HEK293 (cell line): ENCODE measurements at regions not wholly inside any gene's neighbourhood (a gene's known extent, or its start where the extent isn't known, plus 50 kb on each side); places are given as distances from the start of the nearest gene placed in this dataset.

ENCODE experiments used
- CTCF ChIA-PET: fragments of 350-600 bp; formaldehyde crosslinking; extraction: SDS; loops from one replicate; lab custom pipeline; 2021; ENCODE audit warnings: antibody characterized with exemption; lab: Yijun Ruan, JAX
- POLR2A ChIA-PET: fragments of 300-600 bp; formaldehyde crosslinking; extraction: SDS; loops from one replicate; lab custom pipeline; 2020; ENCODE audit warnings: antibody characterized with exemption, inconsistent platforms; lab: Yijun Ruan, JAX
- H3K27ac ChIP-seq: fragments of 200-500 bp; sonication (Bioruptor generic); 2 replicates; pipeline ENCODE4 v1.5.1; 2014; ENCODE audit warnings: low read depth, low read length, control low read depth, inconsistent platforms; ENCODE audit errors: extremely low read depth
- H3K36me3 ChIP-seq, 2 experiments: fragments of 200-500 bp in 1 of 2; sonication (Bioruptor generic) in 1 of 2; 1 replicate in 1 of 2; 2 replicates in 1 of 2; pipeline ENCODE4 v1.5.1; 2014 to 2017; ENCODE audit warnings: inconsistent platforms in 2 of 2, low read length in 2 of 2; ENCODE audit not compliant: control insufficient read depth in 2 of 2, insufficient read depth in 1 of 2
- H3K4me1 ChIP-seq: fragments of 200-500 bp; sonication (Bioruptor generic); 2 replicates; pipeline ENCODE4 v1.5.1; 2014; ENCODE audit warnings: mild to moderate bottlenecking, low read length, inconsistent platforms; ENCODE audit not compliant: control insufficient read depth, insufficient read depth
- H3K4me3 ChIP-seq: 2 replicates; pipeline ENCODE4 v1.5.1; 2011; ENCODE audit warnings: low read depth, mild to moderate bottlenecking, control low read depth, low read length, moderate library complexity
- H3K9me3 ChIP-seq: fragments of 200-500 bp; sonication (Bioruptor generic); 2 replicates; pipeline ENCODE4 v1.5.1; 2014; ENCODE audit warnings: low read depth, low read length, inconsistent platforms; ENCODE audit not compliant: control insufficient read depth, insufficient read depth
- BCL11A ChIP-seq: fragments of 450-650 bp; formaldehyde crosslinking; IDR thresholded peaks from 2 replicates; pipeline ENCODE4 v1.5.1; 2016; ENCODE audit warnings: low read depth, missing biosample characterization, missing genetic modification characterization
- GFI1B ChIP-seq: fragments of 450-650 bp; formaldehyde crosslinking; IDR thresholded peaks from 2 replicates; pipeline ENCODE4 v1.5.1; 2016; ENCODE audit warnings: missing biosample characterization, missing genetic modification characterization
- GLIS2 ChIP-seq: fragments of 450-650 bp; formaldehyde crosslinking; IDR thresholded peaks from 2 replicates; pipeline ENCODE4 v1.5.1; 2016; ENCODE audit warnings: missing biosample characterization, missing genetic modification characterization
- KLF16 ChIP-seq: fragments of 450-650 bp; formaldehyde crosslinking; IDR thresholded peaks from 2 replicates; pipeline ENCODE4 v1.5.1; 2017; ENCODE audit warnings: missing biosample characterization, missing genetic modification characterization
- TCF7L2 ChIP-seq: IDR thresholded peaks from 2 replicates; pipeline ENCODE4 v1.6.1; 2011; ENCODE audit warnings: low read depth, mild to moderate bottlenecking, inconsistent platforms, low read length, moderate library complexity, borderline replicate concordance
- ZNF140 ChIP-seq: fragments of 450-650 bp; formaldehyde crosslinking; IDR thresholded peaks from 2 replicates; pipeline ENCODE4 v1.5.1; 2016; ENCODE audit warnings: missing biosample characterization, missing genetic modification characterization
- ZNF146 ChIP-seq: fragments of 450-650 bp; formaldehyde crosslinking; IDR thresholded peaks from 2 replicates; pipeline ENCODE4 v1.5.1; 2016; ENCODE audit warnings: missing biosample characterization, missing genetic modification characterization
- ZNF157 ChIP-seq: fragments of 450-650 bp; formaldehyde crosslinking; IDR thresholded peaks from 2 replicates; pipeline ENCODE4 v1.5.1; 2016; ENCODE audit warnings: missing biosample characterization, missing genetic modification characterization
- ZNF175 ChIP-seq: fragments of 450-650 bp; formaldehyde crosslinking; IDR thresholded peaks from 2 replicates; pipeline ENCODE4 v1.5.1; 2016; ENCODE audit warnings: missing biosample characterization, missing genetic modification characterization
- ZNF202 ChIP-seq: fragments of 450-650 bp; formaldehyde crosslinking; IDR thresholded peaks from 2 replicates; pipeline ENCODE4 v1.5.1; 2016; ENCODE audit warnings: missing biosample characterization, missing genetic modification characterization, borderline replicate concordance
- ZNF223 ChIP-seq: fragments of 450-650 bp; formaldehyde crosslinking; IDR thresholded peaks from 2 replicates; pipeline ENCODE4 v1.5.1; 2016; ENCODE audit warnings: missing biosample characterization, missing genetic modification characterization
- ZNF24 ChIP-seq: fragments of 450-650 bp; formaldehyde crosslinking; IDR thresholded peaks from 2 replicates; pipeline ENCODE4 v1.5.1; 2016; ENCODE audit warnings: missing biosample characterization, missing genetic modification characterization
- ZNF302 ChIP-seq: fragments of 450-650 bp; formaldehyde crosslinking; IDR thresholded peaks from 2 replicates; pipeline ENCODE4 v1.5.1; 2016; ENCODE audit warnings: missing biosample characterization, missing genetic modification characterization, low read depth
- ZNF324 ChIP-seq: fragments of 450-650 bp; formaldehyde crosslinking; IDR thresholded peaks from 2 replicates; pipeline ENCODE4 v1.5.1; 2016; ENCODE audit warnings: missing biosample characterization, missing genetic modification characterization
- ZNF426 ChIP-seq: fragments of 450-650 bp; formaldehyde crosslinking; IDR thresholded peaks from 2 replicates; pipeline ENCODE4 v1.5.1; 2017; ENCODE audit warnings: missing biosample characterization, missing genetic modification characterization, mild to moderate bottlenecking, inconsistent platforms, moderate library complexity
- ZNF544 ChIP-seq: fragments of 450-650 bp; formaldehyde crosslinking; IDR thresholded peaks from 2 replicates; pipeline ENCODE4 v1.5.0; 2017; ENCODE audit warnings: missing biosample characterization, missing genetic modification characterization
- ZNF561 ChIP-seq: fragments of 450-650 bp; IDR thresholded peaks from 2 replicates; pipeline ENCODE4 v1.5.1; 2018; ENCODE audit warnings: missing biosample characterization, missing genetic modification characterization, borderline replicate concordance
- ZNF624 ChIP-seq: fragments of 450-650 bp; formaldehyde crosslinking; IDR thresholded peaks from 2 replicates; pipeline ENCODE4 v1.5.1; 2017; ENCODE audit warnings: missing biosample characterization, missing genetic modification characterization
- ZNF677 ChIP-seq: fragments of 450-650 bp; IDR thresholded peaks from 2 replicates; pipeline ENCODE4 v1.5.0; 2018; ENCODE audit warnings: missing biosample characterization, mild to moderate bottlenecking, missing genetic modification characterization, moderate library complexity
- ZNF830 ChIP-seq: fragments of 450-650 bp; IDR thresholded peaks from 2 replicates; pipeline ENCODE4 v1.5.0; 2018; ENCODE audit warnings: missing biosample characterization, missing genetic modification characterization, low read depth, mild to moderate bottlenecking, moderate library complexity
- ZNF843 ChIP-seq: fragments of 450-650 bp; formaldehyde crosslinking; IDR thresholded peaks from 2 replicates; pipeline ENCODE4 v1.5.1; 2016; ENCODE audit warnings: missing biosample characterization, missing genetic modification characterization
- TF ChIP-seq, protein P1 (sequence below): fragments of 450-650 bp; formaldehyde crosslinking; IDR thresholded peaks from 2 replicates; pipeline ENCODE4 v1.5.1; 2016; ENCODE audit warnings: missing biosample characterization, missing genetic modification characterization, borderline replicate concordance
- TF ChIP-seq, protein P2 (sequence below): fragments of 450-650 bp; formaldehyde crosslinking; IDR thresholded peaks from 2 replicates; pipeline ENCODE4 v1.5.1; 2016; ENCODE audit warnings: missing biosample characterization, missing genetic modification characterization
- TF ChIP-seq, protein P3 (sequence below): fragments of 450-650 bp; formaldehyde crosslinking; IDR thresholded peaks from 2 replicates; pipeline ENCODE4 v1.5.1; 2016; ENCODE audit warnings: missing biosample characterization, missing genetic modification characterization
- TF ChIP-seq, protein P4 (sequence below): fragments of 450-650 bp; formaldehyde crosslinking; IDR thresholded peaks from 2 replicates; pipeline ENCODE4 v1.5.1; 2017; ENCODE audit warnings: missing biosample characterization, mild to moderate bottlenecking, missing genetic modification characterization, moderate library complexity
- TF ChIP-seq, protein P5 (sequence below): fragments of 450-650 bp; formaldehyde crosslinking; IDR thresholded peaks from 2 replicates; pipeline ENCODE4 v1.5.1; 2016; ENCODE audit warnings: missing biosample characterization, missing genetic modification characterization

GRCh38 chr5:87774804-87775203, 362.1 kb upstream of the CCNH start:
- Histone ChIP-seq H3K27ac (no peak overlapping the region), H3K9me3 (no peaks in the 10 kb centered on the region), H3K4me1 (no peaks in the 10 kb centered on the region), H3K36me3 (no peaks in the 10 kb centered on the region), H3K4me3 (no peak overlapping the region)
- TF ChIP-seq, protein P1, sequence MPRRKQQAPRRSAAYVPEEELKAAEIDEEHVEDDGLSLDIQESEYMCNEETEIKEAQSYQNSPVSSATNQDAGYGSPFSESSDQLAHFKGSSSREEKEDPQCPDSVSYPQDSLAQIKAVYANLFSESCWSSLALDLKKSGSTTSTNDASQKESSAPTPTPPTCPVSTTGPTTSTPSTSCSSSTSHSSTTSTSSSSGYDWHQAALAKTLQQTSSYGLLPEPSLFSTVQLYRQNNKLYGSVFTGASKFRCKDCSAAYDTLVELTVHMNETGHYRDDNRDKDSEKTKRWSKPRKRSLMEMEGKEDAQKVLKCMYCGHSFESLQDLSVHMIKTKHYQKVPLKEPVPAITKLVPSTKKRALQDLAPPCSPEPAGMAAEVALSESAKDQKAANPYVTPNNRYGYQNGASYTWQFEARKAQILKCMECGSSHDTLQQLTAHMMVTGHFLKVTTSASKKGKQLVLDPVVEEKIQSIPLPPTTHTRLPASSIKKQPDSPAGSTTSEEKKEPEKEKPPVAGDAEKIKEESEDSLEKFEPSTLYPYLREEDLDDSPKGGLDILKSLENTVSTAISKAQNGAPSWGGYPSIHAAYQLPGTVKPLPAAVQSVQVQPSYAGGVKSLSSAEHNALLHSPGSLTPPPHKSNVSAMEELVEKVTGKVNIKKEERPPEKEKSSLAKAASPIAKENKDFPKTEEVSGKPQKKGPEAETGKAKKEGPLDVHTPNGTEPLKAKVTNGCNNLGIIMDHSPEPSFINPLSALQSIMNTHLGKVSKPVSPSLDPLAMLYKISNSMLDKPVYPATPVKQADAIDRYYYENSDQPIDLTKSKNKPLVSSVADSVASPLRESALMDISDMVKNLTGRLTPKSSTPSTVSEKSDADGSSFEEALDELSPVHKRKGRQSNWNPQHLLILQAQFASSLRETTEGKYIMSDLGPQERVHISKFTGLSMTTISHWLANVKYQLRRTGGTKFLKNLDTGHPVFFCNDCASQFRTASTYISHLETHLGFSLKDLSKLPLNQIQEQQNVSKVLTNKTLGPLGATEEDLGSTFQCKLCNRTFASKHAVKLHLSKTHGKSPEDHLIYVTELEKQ (tag by site-specific recombination): no peak
- no peak for TF ChIP-seq ZNF624 (tag by site-specific recombination)
- no peak for TF ChIP-seq ZNF175 (tag by site-specific recombination)
- TF ChIP-seq ZNF146 (tag by site-specific recombination): no peak
- no peak for TF ChIP-seq ZNF140
- no peak for TF ChIP-seq ZNF544 (tag by site-specific recombination)
- TF ChIP-seq, protein P2, sequence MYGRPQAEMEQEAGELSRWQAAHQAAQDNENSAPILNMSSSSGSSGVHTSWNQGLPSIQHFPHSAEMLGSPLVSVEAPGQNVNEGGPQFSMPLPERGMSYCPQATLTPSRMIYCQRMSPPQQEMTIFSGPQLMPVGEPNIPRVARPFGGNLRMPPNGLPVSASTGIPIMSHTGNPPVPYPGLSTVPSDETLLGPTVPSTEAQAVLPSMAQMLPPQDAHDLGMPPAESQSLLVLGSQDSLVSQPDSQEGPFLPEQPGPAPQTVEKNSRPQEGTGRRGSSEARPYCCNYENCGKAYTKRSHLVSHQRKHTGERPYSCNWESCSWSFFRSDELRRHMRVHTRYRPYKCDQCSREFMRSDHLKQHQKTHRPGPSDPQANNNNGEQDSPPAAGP (tag by site-specific recombination): no peak
- TF ChIP-seq ZNF223 (tag by site-specific recombination): no peak
- no peak for TF ChIP-seq ZNF830 (tag by site-specific recombination)
- no peak for TF ChIP-seq ZNF561 (tag by site-specific recombination)
- TF ChIP-seq, protein P3, sequence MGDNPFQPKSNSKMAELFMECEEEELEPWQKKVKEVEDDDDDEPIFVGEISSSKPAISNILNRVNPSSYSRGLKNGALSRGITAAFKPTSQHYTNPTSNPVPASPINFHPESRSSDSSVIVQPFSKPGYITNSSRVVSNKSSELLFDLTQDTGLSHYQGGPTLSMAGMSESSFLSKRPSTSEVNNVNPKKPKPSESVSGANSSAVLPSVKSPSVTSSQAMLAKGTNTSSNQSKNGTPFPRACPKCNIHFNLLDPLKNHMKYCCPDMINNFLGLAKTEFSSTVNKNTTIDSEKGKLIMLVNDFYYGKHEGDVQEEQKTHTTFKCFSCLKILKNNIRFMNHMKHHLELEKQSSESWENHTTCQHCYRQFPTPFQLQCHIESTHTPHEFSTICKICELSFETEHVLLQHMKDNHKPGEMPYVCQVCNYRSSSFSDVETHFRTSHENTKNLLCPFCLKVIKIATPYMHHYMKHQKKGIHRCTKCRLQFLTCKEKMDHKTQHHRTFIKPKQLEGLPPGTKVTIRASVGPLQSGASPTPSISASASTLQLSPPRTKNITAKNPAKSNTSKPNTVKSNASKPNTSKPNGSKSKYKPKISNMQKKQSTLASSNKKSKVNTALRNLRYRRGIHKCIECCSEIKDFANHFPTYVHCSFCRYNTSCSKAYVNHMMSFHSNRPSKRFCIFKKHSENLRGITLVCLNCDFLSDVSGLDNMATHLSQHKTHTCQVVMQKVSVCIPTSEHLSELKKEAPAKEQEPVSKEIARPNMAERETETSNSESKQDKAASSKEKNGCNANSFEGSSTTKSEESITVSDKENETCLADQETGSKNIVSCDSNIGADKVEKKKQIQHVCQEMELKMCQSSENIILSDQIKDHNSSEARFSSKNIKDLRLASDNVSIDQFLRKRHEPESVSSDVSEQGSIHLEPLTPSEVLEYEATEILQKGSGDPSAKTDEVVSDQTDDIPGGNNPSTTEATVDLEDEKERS: no peak
- TF ChIP-seq ZNF157 (tag by site-specific recombination): no peak
- TF ChIP-seq GFI1B (tag by site-specific recombination): no peak
- no peak for TF ChIP-seq ZNF843 (tag by site-specific recombination)
- CTCF ChIA-PET: interaction anchor here (0.7 to 1.7 kb wide), 3 partner anchors 466 to 949 kb away, joined by 3 to 5 read pairs (median 3); no protein-coding TSS in a partner anchor
- POLR2A ChIA-PET: no interaction called here

DNA sequence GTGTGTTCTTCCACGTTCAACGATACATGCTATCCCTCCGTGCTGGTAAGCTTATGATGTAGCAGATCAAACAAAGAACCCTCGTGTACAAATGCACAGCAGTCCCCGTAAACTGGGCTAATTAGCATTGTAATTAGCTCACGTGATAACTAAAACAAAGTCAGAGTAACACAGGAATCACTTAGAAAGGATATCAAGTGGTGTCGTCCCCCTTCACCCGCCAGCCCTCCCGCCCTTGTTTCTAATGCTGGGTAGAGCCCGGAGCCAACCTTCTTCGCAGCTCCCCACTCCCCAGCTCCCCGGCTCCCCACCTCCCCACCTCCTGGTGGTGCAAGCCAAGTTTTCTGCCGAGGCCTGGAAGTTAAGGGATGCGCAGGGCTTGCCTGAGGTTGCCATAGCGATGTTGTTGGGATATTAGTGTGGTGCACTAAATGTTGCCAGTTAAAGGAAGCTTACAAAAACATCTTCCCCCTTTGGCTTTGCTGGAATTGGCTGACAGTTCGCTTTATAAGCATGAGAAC, 357.9 kb upstream of the CCNH start:
- CTCF ChIA-PET: no interaction called here

More for the DNA sequence above, 357.9 kb upstream of the CCNH start:
- TF ChIP-seq ZNF426 (tag by site-specific recombination) (no peak), TCF7L2 (no peak), ZNF202 (no peak), ZNF324 (no peak), ZNF677 (tag by site-specific recombination) (no peak), BCL11A (tag by site-specific recombination) (no peak), ZNF302 (tag by site-specific recombination) (no peak), KLF16 (tag by site-specific recombination) (no peak), GLIS2 (no peak), ZNF24 (no peak)
- TF ChIP-seq, protein P4, sequence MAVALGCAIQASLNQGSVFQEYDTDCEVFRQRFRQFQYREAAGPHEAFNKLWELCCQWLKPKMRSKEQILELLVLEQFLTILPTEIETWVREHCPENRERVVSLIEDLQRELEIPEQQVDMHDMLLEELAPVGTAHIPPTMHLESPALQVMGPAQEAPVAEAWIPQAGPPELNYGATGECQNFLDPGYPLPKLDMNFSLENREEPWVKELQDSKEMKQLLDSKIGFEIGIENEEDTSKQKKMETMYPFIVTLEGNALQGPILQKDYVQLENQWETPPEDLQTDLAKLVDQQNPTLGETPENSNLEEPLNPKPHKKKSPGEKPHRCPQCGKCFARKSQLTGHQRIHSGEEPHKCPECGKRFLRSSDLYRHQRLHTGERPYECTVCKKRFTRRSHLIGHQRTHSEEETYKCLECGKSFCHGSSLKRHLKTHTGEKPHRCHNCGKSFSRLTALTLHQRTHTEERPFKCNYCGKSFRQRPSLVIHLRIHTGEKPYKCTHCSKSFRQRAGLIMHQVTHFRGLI: no peak
- TF ChIP-seq, protein P5, sequence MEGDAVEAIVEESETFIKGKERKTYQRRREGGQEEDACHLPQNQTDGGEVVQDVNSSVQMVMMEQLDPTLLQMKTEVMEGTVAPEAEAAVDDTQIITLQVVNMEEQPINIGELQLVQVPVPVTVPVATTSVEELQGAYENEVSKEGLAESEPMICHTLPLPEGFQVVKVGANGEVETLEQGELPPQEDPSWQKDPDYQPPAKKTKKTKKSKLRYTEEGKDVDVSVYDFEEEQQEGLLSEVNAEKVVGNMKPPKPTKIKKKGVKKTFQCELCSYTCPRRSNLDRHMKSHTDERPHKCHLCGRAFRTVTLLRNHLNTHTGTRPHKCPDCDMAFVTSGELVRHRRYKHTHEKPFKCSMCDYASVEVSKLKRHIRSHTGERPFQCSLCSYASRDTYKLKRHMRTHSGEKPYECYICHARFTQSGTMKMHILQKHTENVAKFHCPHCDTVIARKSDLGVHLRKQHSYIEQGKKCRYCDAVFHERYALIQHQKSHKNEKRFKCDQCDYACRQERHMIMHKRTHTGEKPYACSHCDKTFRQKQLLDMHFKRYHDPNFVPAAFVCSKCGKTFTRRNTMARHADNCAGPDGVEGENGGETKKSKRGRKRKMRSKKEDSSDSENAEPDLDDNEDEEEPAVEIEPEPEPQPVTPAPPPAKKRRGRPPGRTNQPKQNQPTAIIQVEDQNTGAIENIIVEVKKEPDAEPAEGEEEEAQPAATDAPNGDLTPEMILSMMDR (tag by site-specific recombination): no peak
- Histone ChIP-seq H3K36me3 (no peaks in the 10 kb centered on the region), H3K9me3 (no peaks in the 10 kb centered on the region), H3K4me1 (no peaks in the 10 kb centered on the region), H3K4me3 (no peak overlapping the region), H3K27ac (no peak overlapping the region)
- POLR2A ChIA-PET: no interaction called here
